ENCODE measurements at regions not wholly inside any gene's neighbourhood (a gene's known extent, or its start where the extent isn't known, plus 50 kb on each side); places are given as distances from the start of the nearest gene placed in this dataset.

DNA sequence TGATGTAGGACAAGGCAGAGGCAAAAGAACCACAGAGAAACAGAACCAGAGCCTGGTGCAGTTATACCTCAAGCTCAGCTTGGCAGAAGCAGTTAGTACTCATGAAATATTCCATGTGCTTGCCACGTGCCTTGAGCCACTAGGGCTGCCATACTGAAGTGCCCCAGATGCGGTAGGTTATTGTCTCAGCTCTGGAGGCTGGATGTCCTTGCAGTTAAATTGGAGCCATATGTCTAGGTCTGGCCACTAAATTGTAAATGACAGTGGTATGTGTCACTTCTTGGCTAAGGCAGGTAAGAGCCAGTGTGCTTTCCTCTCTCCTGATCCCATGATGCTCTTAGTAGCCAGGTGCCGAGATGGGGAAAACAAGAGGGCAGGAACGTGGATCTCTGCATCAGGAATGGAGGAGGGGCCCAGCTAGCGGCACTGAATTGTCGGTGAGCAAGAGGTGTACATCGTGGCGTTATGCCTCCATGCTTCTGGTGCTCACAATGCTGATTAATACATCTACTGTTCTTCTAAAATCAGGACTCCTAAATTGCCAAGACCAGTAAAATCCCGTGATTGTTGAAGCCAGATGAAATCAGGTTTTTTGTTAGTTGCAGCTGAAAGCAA lies 73.5 kb downstream of the PSMG1 start:
- no peak for DNase-seq
- Histone ChIP-seq H3K27me3 (no peaks in the 10 kb centered on the region), H3K4me3 (no peak overlapping the region), H3K9me3 (no peaks in the 10 kb centered on the region), H3K27ac (no peak overlapping the region), H3K4me1 (no peaks in the 10 kb centered on the region), H3K36me3 (replicated peaks in 1 of 2; ENCODE audit: insufficient read depth in 1 of 2, low read depth in 2 of 2) (no peaks in the 10 kb centered on the region)
- WGBS, 2 donors, result 73 to 77% methylated on average over 9 of the region's 9 CpGs
- intact Hi-C loops (cut with DNase I), result no loop called here
- no peak for ATAC-seq
- TF ChIP-seq CTCF (IDR thresholded peaks at IDR 0.05), result no peak
- no peak for TF ChIP-seq POLR2A (IDR thresholded peaks at IDR 0.05)

DNA sequence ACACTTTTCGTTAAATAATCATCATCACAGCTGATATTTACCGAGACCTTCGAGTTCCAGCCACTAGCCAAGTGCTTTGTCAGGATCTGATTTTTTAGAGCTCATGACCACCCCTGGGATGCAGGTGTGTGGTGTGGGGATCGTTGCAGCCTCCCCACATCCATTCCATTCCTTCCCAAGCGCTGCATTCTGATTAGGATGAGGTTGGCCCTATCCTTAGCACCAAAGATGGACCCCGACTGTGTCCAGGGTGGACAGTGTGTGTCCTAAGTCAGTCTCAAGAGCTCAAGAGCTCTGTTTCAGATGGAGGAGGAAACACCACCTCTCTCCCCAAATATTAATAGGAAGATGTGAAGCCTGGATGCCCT lies 74.1 kb downstream of the PSMG1 start:
- no peaks in the 10 kb centered on the region for H3K27me3 ChIP-seq
- H3K36me3 ChIP-seq (replicated peaks in 1 of 2; ENCODE audit: insufficient read depth in 1 of 2, low read depth in 2 of 2), result no peaks in the 10 kb centered on the region
- H3K4me3 ChIP-seq, result no peak overlapping the region
- no peak for DNase-seq
- no peaks in the 10 kb centered on the region for H3K4me1 ChIP-seq
- H3K27ac ChIP-seq, result no peak overlapping the region
- ATAC-seq, result no peak
- WGBS, 2 donors, result 71 to 75% methylated on average over 6 of the region's 6 CpGs
- intact Hi-C loops (cut with DNase I), result no loop called here
- H3K9me3 ChIP-seq, result no peaks in the 10 kb centered on the region
- TF ChIP-seq POLR2A (IDR thresholded peaks at IDR 0.05) (no peak), CTCF (IDR thresholded peaks at IDR 0.05) (no peak)

DNA sequence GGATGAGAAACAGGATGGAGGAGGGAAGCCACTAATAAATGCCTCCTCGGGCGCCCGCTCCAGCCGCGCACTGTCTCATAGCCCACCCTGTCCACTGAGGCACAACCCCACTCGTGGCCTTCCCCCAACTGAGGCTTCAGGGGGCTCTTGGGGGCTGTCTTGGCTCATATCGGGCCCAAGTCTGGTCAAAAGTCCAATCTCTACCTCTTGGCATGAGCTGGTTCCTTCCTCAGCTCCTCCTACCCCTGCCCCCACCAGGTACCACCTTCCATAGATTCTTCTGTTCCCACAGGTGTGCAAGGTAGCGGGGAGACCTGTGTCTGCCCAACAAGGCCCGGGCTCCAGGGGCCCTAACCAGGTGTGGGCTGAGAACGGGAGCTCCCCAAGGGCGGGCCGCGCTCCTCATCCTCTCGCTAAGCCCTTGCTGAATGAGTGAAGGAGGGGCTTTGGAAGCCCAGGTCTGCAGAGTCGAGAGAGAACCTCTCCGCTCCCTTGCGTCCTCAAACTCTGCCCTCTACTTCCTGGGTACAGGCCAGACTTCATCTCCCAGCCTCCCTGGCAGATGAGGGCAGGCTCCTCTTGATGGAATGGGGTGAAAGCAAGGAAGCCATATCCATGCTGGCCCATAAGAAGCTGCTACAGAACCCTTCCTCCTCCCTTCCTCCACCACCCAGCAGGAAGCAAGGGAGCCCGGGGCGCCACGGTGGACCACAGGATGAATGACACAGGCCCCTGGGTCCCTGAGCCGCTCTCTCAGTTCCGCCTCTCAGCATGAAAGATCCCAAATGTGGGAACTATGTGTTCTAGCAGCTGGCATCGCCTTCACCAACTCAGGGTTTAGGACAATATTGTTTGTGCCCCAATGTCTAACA lies 74.7 kb downstream of the PSMG1 start:
- Histone ChIP-seq H3K4me1 (no peaks in the 10 kb centered on the region), H3K36me3 (replicated peaks in 1 of 2; ENCODE audit: insufficient read depth in 1 of 2, low read depth in 2 of 2) (no peaks in the 10 kb centered on the region), H3K27ac (no peak overlapping the region), H3K4me3 (no peak overlapping the region), H3K9me3 (no peaks in the 10 kb centered on the region), H3K27me3 (no peaks in the 10 kb centered on the region)
- intact Hi-C loops (cut with DNase I), result no loop called here
- ATAC-seq (no peak), DNase-seq (no peak)
- TF ChIP-seq CTCF (IDR thresholded peaks at IDR 0.05) (no peak), POLR2A (IDR thresholded peaks at IDR 0.05) (no peak)
- 85 to 87% methylated on average over 17 to 23 of the region's 23 CpGs for WGBS, 2 donors

- Histone ChIP-seq H3K27ac (no peak overlapping the region), H3K27me3 (no peaks in the 10 kb centered on the region), H3K9me3 (no peaks in the 10 kb centered on the region), H3K4me1 (no peaks in the 10 kb centered on the region), H3K4me3 (no peak overlapping the region), H3K36me3 (replicated peaks in 1 of 2; ENCODE audit: insufficient read depth in 1 of 2, low read depth in 2 of 2) (no peaks in the 10 kb centered on the region)
- DNase-seq (no peak), ATAC-seq (no peak)
- no peak for TF ChIP-seq CTCF (IDR thresholded peaks at IDR 0.05)
- no peak for TF ChIP-seq POLR2A (IDR thresholded peaks at IDR 0.05)
- intact Hi-C loops (cut with DNase I), result no loop called here
- 74 to 87% methylated on average over 13 of the region's 13 CpGs for WGBS, 2 donors
Measured at GRCh38 chr21:39107739-39108138, 75.5 kb downstream of the PSMG1 start.

Measured in body of pancreas (tissue), 4 donors.